ENCODE measurements at regions not wholly inside any gene's neighbourhood (a gene's known extent, or its start where the extent isn't known, plus 50 kb on each side); places are given as distances from the start of the nearest gene placed in this dataset.

- no peak for TF ChIP-seq CTCF (IDR thresholded peaks at IDR 0.05; ENCODE audit: low read depth, low read length)
- TF ChIP-seq POLR2A (IDR thresholded peaks at IDR 0.05; ENCODE audit: extremely low read depth, insufficient read length): no peak
- no peak for TF ChIP-seq MAX (IDR thresholded peaks at IDR 0.05; ENCODE audit: low read depth, low read length)
- no peak for TF ChIP-seq MYC (IDR thresholded peaks at IDR 0.05; ENCODE audit: low read depth, low read length)
Measured at GRCh38 chr3:102736288-102736974, 301.6 kb downstream of the ZPLD1 start.

Data from NB4 (cell line).